Endodermal cell (in vitro differentiated cells): ENCODE measurements at regions not wholly inside any gene's neighbourhood (a gene's known extent, or its start where the extent isn't known, plus 50 kb on each side); places are given as distances from the start of the nearest gene placed in this dataset.

Experiments used
- DNase-seq: peaks from one replicate; pipeline ENCODE4 v3.0.0-alpha.2; 2017
- H3K27ac ChIP-seq: 2 replicates; pipeline ENCODE4 v1.5.1; 2013; ENCODE audit warnings: mild to moderate bottlenecking, low read depth, low read length, moderate library complexity
- H3K27me3 ChIP-seq: 2 replicates; pipeline ENCODE4 v1.6.1; 2013; ENCODE audit warnings: mild to moderate bottlenecking, low read length, moderate library complexity; ENCODE audit not compliant: insufficient read depth, control insufficient read depth, poor library complexity, severe bottlenecking
- H3K36me3 ChIP-seq: 2 replicates; pipeline ENCODE4 v1.7.0; 2013; ENCODE audit warnings: mild to moderate bottlenecking, low read length, moderate library complexity; ENCODE audit not compliant: control insufficient read depth, insufficient read depth
- H3K4me1 ChIP-seq: one replicate; pipeline ENCODE4 v1.7.0; 2013; ENCODE audit warnings: low read length; ENCODE audit not compliant: control insufficient read depth, insufficient read depth
- H3K4me3 ChIP-seq: 2 replicates; pipeline ENCODE4 v1.5.1; 2013; ENCODE audit warnings: mild to moderate bottlenecking, low read length, moderate library complexity
- H3K9ac ChIP-seq: 2 replicates; pipeline ENCODE4 v1.6.1; 2013; ENCODE audit warnings: mild to moderate bottlenecking, low read length, moderate library complexity; ENCODE audit not compliant: poor library complexity, severe bottlenecking; ENCODE audit errors: extremely low read depth
- H3K9me3 ChIP-seq: 2 replicates; pipeline ENCODE4 v1.6.1; 2013; ENCODE audit warnings: mild to moderate bottlenecking, low read length, moderate library complexity; ENCODE audit not compliant: control insufficient read depth
- H3K27ac Mint-ChIP-seq: 2 replicates; pipeline ENCODE4 v1.8.0; 2020; ENCODE audit warnings: mixed read lengths
- H3K27me3 Mint-ChIP-seq: 2 replicates; pipeline ENCODE4 v1.8.0; 2021; ENCODE audit warnings: mild to moderate bottlenecking, mixed read lengths; ENCODE audit not compliant: insufficient read depth
- H3K36me3 Mint-ChIP-seq: 2 replicates; pipeline ENCODE4 v1.8.0; 2020; ENCODE audit warnings: low read depth, mixed read lengths
- H3K4me1 Mint-ChIP-seq: 2 replicates; pipeline ENCODE4 v1.8.0; 2020; ENCODE audit warnings: mixed read lengths
- H3K4me3 Mint-ChIP-seq: 2 replicates; pipeline ENCODE4 v1.8.0; 2020; ENCODE audit warnings: mild to moderate bottlenecking, moderate library complexity, mixed read lengths
- H3K9me3 Mint-ChIP-seq: 2 replicates; pipeline ENCODE4 v1.8.0; 2020; ENCODE audit warnings: mild to moderate bottlenecking, mixed read lengths
- WGBS, 2 experiments: methylation state at CpG; one replicate each; pipeline versions ENCODE4 v1.1.5 to v1.1.7; 2013; ENCODE audit warnings: missing lambda C conversion rate in 2 of 2, mixed read lengths in 1 of 2; ENCODE audit not compliant: insufficient coverage in 1 of 2, insufficient read length in 1 of 2; 5-methylcytosine and 5-hydroxymethylcytosine counted together
- TF ChIP-seq, protein P1 (sequence below): fragments of 200-600 bp; sonication (generic); conservative IDR thresholded peaks from 2 replicates; pipeline ENCODE4 v1.5.0; 2021; ENCODE audit warnings: antibody characterized with exemption, mild to moderate bottlenecking

GRCh38 chr22:49662681-49663080, 165.0 kb downstream of the BRD1 start:
- peak; percentile 11 for DNase-seq
- no peak overlapping the region for H3K9ac ChIP-seq
- H3K9me3 ChIP-seq: no peaks in the 10 kb centered on the region
- Mint-ChIP-seq H3K9me3 (no peaks in the 10 kb centered on the region), H3K4me1 (no peaks in the 10 kb centered on the region), H3K4me3 (no peak overlapping the region), H3K27ac (no peak overlapping the region), H3K36me3 (no peaks in the 10 kb centered on the region), H3K27me3 (peaks cover 2% of the 10 kb centered on the region)
- H3K27me3 ChIP-seq: no peaks in the 10 kb centered on the region
- no peaks in the 10 kb centered on the region for H3K4me1 ChIP-seq
- H3K27ac ChIP-seq: no peak overlapping the region
- TF ChIP-seq, protein P1, sequence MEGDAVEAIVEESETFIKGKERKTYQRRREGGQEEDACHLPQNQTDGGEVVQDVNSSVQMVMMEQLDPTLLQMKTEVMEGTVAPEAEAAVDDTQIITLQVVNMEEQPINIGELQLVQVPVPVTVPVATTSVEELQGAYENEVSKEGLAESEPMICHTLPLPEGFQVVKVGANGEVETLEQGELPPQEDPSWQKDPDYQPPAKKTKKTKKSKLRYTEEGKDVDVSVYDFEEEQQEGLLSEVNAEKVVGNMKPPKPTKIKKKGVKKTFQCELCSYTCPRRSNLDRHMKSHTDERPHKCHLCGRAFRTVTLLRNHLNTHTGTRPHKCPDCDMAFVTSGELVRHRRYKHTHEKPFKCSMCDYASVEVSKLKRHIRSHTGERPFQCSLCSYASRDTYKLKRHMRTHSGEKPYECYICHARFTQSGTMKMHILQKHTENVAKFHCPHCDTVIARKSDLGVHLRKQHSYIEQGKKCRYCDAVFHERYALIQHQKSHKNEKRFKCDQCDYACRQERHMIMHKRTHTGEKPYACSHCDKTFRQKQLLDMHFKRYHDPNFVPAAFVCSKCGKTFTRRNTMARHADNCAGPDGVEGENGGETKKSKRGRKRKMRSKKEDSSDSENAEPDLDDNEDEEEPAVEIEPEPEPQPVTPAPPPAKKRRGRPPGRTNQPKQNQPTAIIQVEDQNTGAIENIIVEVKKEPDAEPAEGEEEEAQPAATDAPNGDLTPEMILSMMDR: no peak
- 86 to 90% methylated on average over 17 to 18 of the region's 18 CpGs for WGBS, 2 experiments
- no peak overlapping the region for H3K4me3 ChIP-seq
- H3K36me3 ChIP-seq: no peaks in the 10 kb centered on the region

- peak; percentile 36 for DNase-seq
- H3K9me3 Mint-ChIP-seq: no peaks in the 10 kb centered on the region
- Histone ChIP-seq H3K27ac (no peak overlapping the region), H3K4me3 (no peak overlapping the region), H3K9me3 (no peaks in the 10 kb centered on the region), H3K27me3 (no peaks in the 10 kb centered on the region), H3K4me1 (no peaks in the 10 kb centered on the region), H3K9ac (no peak overlapping the region), H3K36me3 (no peaks in the 10 kb centered on the region)
- H3K4me3 Mint-ChIP-seq: no peak overlapping the region
- H3K4me1 Mint-ChIP-seq: no peaks in the 10 kb centered on the region
- WGBS, 2 experiments: 90 to 92% methylated on average over 30 to 40 of the region's 40 CpGs
- no peak overlapping the region for H3K27ac Mint-ChIP-seq
- peaks cover 2% of the 10 kb centered on the region for H3K27me3 Mint-ChIP-seq
- TF ChIP-seq, protein P1: no peak
- H3K36me3 Mint-ChIP-seq: no peaks in the 10 kb centered on the region
Observed at GRCh38 chr22:49660794-49661781, 166.6 kb downstream of the BRD1 start.

DNA sequence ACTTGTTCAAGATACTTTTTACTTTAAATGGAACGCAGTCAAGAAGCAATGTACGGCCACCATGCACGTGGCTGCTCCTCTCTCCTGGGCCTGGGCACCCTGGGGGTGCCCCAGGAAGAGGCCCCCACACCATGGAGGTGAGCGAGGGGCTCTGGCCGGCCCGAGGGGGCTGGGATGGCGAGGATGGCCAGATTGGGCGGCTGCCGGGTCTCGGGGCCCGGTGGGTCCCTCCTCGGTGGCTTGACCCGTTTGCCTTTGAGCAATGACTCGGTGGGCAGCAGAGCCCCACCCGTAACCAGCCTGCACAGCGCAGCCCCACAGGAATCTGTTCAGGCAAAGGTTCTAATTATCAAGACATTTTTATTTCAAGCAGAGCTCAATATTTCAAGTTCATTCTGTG, 167.4 kb downstream of the BRD1 start:
- Histone ChIP-seq H3K36me3 (no peaks in the 10 kb centered on the region), H3K9ac (no peak overlapping the region), H3K27me3 (no peaks in the 10 kb centered on the region), H3K4me1 (no peaks in the 10 kb centered on the region), H3K4me3 (no peak overlapping the region), H3K27ac (no peak overlapping the region), H3K9me3 (no peaks in the 10 kb centered on the region)
- Mint-ChIP-seq H3K9me3 (no peaks in the 10 kb centered on the region), H3K36me3 (no peaks in the 10 kb centered on the region), H3K27me3 (peaks cover 2% of the 10 kb centered on the region), H3K4me3 (no peak overlapping the region), H3K4me1 (no peaks in the 10 kb centered on the region), H3K27ac (no peak overlapping the region)
- TF ChIP-seq, protein P1: no peak
- no peak for DNase-seq
- 89 to 91% methylated on average over 13 to 16 of the region's 16 CpGs for WGBS, 2 experiments
